ENCODE measurements at regions not wholly inside any gene's neighbourhood (a gene's known extent, or its start where the extent isn't known, plus 50 kb on each side); places are given as distances from the start of the nearest gene placed in this dataset.

DNA sequence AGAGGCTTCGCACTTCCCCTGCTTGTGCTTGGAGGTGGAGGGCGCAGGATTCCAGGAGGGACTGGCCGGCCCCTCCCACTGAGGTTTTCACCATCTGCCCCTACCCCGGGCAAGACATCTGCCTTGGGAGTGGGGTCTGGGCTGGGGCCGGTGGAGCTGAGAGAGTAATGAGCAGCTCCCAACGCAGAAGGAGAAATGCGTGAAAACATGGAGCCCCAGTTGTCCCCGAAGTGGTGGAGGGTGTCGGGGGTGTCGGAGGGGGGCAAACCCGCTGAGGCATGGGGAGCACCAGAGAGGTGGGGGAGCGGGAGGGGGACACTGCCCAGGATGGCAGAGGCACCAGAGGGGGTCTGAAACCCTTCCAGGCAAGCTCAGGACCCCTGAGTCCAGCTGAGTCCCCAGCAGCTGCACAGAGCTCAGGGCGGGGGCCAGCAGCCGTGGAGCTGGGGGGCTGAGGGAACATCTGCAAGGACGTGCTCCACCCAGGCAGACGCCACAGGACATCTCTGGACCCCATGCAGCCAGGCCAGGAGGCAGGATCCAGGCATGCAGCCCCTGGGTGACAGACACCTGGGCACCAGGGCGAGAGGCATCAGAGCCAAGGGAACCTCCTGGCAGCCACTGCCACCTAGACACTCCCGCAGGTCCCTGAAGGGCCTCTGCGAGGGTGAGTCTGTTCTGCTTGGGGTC is 110.6 kb downstream of the SIK1 start:
- DNase-seq: no peak

DNA sequence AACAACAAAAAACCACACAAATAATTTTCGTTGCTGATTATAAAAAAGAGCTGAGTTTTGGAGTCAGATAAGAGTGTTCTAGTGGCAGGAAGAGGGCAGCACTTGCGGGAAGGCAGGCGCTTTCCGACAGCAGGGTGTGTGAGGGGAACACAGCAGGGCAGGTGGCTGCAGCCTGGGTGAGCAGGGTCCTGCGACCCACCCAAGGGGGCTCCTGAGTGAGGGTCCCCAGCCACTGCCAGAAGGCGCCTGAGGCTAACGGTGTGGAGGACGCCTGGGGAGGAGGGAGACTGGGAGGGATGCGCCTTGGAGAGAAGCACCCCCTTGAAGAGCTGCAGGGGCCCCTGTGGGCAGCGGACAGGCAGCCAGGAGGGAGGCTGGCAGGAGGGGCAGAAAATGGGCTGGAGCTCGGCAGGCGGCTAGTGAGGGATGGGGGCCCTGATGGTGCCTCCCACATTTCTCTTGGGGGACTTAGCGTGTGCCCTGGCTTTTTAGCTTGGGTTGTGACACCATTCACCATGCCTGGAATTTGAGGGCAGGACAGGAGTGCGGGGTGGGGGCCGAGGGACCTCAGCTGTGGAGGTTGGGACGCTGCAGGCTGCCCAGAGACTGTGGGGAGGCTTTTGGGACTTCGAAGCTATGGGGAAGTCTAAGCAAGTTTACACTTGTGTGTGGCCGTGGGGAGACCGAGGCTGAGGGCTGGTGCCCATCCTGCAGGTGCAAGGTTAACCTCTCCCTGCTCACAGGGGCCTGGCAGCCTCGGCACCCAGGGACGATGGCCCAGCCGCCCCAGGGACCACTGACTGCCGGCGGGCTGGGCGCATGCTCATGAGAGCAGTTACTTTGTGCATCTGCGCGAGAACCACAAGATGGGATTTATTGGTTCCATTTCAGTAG is 111.4 kb downstream of the SIK1 start:
- DNase-seq: no peak

GRCh38 chr21:43313939-43314405 is 113.0 kb downstream of the SIK1 start:
- no peak for DNase-seq

DNA sequence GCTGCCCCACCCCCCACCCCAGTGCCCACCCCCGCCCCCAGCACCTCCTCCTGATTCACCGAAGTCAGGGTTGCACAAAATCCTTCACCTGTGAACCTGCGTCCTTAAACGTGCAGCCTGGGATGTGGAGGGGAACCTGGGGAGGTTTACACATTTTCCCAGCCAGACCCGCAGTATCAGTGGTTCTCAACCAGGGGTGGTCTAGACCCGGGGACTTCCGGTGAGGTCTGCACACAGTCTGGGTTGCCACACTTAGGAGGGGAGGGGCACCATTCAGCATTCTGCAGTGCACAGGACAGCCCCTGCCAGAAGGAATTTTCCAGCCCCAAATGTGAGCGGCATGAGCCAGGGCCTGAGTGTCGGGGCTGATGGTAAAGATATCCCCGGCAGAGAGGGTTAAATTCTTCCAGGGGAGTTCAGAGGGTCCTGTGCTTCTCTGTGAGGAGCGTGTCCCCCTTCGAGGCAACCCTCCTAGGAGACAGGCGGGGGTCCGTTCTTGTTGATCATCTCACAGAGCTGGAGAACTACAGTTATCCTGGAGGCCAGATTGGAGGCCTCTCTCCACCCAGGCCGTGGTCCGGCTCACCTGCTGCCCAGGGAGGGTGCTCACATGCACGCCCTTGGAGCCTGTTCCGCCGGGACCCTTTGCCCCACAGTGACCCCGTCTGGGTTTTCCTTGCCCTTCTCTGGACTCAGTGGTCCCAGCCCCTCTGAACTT is 113.6 kb downstream of the SIK1 start:
- no peak for DNase-seq

DNA sequence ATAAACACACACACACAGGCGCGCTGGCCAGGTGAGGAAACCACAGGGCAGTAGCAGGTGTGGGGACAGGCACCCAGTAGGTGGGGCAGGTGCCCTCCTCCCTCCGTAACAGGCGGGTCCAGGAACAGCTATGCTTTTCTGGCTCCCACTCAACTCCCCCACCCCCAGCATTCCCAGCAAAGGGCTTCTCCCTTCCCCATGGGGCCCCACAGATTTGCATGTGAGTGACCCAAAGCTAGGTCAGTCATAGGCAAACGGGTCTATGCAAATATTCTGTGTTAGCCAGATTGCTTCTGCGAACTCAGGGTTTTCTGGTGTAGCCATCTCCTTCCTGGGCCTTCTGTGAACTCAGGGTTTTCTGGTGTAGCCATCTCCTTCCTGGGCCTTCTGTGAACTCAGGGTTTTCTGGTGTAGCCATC is 114.2 kb downstream of the SIK1 start:
- DNase-seq: no peak

DNA sequence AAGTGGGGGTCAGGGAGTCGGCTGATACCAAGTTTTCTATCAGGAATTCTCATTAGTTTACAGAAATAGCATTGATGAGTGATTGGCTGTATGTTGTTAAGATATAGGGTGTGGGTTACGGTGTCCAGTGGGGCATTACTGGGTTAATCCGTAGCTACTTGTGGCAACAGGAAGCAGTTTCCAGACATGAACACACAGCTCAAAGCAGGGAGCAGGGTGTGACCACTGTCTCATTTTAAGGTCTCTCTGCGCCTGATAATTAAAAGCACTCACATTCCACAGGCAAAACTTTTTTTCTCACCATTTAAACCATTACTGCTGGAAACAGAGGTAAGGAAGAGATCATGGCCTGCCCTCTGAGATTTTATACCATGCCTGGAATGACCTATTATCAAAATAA is 114.9 kb downstream of the SIK1 start:
- no peak for DNase-seq

- DNase-seq: no peak
Observed at GRCh38 chr21:43311301-43311817, 115.6 kb downstream of the SIK1 start.

- no peak for DNase-seq
Observed at GRCh38 chr21:43308815-43309283, 118.1 kb downstream of the SIK1 start.

DNA sequence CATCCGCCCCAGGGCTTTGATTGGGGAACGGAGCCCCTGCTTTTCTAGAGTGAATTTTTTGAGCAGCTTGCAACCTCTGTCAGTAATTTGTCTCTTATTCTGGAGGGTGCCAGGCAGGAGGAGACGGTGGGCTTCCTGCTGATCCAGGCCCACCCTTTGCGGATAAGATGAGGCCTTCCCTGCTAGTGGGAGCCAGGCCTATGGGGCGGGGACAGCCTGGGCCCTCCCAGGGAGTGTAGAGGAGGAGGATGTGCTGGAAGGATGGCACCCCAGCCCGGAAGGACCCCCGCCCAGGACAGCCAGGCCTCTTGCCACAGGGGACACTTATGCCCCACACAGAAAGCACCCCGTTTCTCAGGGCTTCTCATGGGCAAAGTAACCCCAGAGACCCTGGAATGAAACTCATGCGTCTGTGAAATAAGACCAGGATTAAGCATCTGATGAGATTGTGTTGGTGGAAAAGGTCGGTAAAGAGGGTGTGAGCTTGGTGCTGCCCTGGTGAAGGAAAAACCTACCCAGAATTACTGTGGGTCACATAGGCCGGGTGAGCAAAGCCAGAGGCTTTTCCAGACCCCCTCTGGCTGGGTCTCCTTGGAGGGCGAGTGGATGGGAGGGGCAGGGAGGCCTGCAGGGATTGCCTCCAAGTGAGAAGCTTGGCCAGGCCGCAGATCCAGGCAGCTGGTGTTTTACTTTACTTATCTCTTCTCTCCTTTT is 118.7 kb downstream of the SIK1 start:
- no peak for DNase-seq

DNA sequence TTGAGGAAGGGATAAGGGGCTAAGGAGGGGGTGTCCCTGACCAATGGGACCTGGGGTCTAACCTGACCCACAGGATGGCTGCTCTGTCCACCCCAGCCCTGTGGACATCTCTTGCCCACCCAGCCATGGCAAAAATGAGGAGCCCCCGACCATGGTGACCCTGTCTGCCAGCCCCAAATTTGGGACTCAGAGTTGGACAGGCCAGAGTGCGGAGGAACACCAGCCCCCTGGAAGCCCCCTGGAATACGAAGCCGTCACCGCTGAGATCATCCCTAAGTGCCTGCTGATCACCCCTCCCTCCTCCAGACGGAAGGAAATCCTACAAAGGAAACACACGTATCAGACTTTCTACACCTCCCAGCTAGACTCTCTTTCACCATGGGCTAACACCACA is 119.3 kb downstream of the SIK1 start:
- DNase-seq: no peak

DNA sequence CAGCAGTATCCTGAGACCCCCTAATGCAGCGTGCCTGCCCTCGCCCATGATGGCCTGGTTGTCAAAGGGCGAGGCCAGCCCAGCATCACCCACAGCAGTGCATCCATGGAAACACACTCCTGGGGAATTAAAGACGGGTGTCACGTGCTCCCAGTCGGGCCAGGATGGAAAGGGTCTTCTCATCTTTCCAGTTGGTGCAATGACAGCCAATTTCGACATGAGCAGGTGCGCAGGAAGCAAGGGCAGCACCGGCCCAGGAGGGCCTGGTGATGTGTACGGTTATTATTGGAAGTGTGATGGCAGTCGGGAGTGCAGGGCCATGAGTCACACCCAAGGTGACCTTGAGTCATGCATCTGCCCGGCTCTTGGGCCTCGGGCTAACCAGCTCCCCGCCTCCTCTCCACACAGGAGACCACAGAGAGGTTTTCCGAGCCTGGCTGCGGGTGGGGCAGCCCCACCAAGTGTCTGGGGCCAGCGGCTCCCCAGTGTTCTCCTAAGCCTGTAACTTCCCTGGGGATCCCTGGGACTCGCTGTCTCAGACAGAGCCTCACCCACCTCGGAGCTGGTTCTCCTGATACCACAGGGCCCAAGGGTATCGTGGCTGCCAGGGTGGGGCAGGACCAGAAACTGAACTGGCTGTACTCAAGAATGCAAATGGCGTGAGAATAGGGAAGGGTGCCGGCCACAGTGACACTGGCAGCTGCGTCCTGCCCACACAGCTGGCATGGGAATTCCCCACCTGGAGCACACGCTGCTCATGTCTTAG is 119.8 kb downstream of the SIK1 start:
- DNase-seq: no peak

- DNase-seq: no peak
Observed at GRCh38 chr21:43306391-43306790, 120.5 kb downstream of the SIK1 start.

DNA sequence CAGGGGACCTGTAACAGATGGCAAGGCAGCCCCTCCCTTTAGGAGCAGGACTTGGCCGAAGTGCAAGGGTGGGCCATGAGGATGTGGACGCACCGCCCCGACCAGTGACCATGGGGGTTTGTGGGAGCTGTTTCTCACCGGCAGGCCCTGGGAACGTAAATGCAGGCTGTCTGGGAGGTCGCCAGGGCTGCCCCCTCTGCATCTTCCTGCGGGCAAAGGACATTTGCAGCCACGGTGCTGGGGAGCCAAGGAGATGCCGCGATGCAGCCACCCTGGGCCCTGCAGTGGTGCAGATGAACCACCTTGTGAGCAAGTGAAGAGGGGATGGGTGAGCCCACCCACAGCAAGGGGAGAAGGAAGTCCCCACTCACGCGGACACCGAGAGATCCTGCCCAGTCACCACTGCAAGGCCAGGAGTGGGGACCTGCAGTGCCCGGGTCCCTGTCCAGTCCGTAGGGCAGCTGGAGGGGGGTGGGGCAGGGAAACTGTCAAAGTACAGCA is 121.1 kb downstream of the SIK1 start:
- no peak for DNase-seq

DNA sequence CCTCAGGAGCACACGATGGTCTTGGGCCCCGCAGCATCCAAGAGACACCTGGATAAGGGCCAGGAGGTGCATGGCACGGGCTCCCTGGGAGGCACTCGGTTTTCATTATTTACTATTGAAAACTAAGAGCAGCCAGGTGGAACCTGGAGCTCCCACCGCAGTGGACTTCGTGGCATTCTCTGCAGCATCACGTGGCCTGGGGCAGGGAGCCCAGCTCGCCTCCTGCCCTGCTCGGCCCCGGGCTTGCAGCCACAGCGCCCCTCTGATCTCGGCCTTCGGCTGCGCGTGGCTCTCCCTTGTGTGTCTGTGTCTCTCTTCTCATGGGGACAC is 121.6 kb downstream of the SIK1 start:
- no peak for DNase-seq

- no peak for DNase-seq
Observed at GRCh38 chr21:43304621-43305335, 122.2 kb downstream of the SIK1 start.

GRCh38 chr21:43304206-43304605 is 122.7 kb downstream of the SIK1 start:
- DNase-seq: no peak

DNA sequence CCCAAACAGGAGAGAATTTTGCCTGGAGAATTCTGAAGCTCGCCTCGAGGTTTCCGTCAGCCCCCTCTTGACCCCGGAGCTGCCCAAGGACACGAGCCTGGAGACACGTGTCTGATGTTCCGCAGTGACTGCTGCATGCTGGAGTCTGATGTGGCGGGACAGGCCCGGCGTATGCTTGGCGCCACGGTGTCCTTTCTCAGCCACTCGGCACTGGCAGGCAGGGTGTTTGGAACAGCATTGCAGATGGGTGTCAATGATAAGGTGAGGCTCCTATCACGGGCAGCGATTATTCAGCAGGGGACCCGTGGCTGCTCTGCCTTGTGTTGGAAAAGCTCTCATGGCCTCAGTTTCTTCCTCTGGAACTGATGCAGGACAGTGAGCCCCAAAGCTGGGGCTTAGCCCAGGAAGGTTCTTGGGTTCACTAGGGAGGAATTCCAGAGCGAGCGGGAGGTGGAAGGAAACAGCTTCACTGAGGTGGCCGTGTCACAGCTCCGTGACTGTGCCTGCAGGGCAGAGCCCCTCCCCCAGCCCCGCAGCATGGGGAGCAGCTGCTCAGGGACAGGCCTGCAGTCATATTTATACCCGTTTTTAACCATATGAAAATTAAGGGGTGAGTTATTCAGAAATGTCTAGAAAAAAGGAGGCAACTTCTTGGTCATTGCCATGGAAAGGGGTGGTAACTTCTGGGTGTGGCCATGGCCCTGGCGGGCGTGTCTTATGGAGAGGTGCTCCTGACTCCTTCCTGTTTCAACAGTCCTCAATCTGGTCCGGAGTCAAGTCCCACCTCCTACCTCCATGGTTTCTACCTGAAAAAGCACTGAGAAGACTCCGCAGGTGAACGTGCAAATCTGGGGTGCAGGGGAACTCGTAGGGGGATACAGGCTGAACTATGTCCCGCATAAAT is 123.4 kb downstream of the SIK1 start:
- DNase-seq: no peak

DNA sequence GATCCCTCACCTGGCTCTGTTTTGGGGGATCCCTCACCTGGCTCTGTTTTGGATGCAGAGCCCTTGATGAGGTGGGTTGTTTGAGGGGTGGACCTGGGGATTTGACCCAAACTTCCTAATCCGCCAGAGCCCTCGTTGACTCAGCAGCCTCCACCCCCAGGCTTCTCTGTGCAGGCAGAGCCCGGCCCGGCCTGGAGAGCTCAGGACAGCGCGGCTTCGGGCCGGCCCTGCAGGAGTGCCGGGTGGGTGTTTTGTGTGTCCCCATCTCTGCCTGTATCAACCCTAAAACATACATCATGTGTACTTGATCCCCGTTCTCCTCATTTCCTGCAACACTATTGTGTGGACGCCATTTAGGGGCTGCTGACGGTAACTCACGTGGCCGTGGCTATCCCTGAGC is 124.2 kb downstream of the SIK1 start:
- no peak for DNase-seq

- DNase-seq: no peak
Observed at GRCh38 chr21:43302062-43302700, 124.8 kb downstream of the SIK1 start.

All from stimulated activated CD4-positive, alpha-beta T cell treated with anti-CD3 and anti-CD28 coated beads, Interleukin-4, amount 100 ng/mL, for 1 hour (primary cell).